ENCODE measurements at regions not wholly inside any gene's neighbourhood (a gene's known extent, or its start where the extent isn't known, plus 50 kb on each side); places are given as distances from the start of the nearest gene placed in this dataset.
A peak's percentile ranks its signal among the peaks of the same experiment; 100 is the strongest.

DNA sequence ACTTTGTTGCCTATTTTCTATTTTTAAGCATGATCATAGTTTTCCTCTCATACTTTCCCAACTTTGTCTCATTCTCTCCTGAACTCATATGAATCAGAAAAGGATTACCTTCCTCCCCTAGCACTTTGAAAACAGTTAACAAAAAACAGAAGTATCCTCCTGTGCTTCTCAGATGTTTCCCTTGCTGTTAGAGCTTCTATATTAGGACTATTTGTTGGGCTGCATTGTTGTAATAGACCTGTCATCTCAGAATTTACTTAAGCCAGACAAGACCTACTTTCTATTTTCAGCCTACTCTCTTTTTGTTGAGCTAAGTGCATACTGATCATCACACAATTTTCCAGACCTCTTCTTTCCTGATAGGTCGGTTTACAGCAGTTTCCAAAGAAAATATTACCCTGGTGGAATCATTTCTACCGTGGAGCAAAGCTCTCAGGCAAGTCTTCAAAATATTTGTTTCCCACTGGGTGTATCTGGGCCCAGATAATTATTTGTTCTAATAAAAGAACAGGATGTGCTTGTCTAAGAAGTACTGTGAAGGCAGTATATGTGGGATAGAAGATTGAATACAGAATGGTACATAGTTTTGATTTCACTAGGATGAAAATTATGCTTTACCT, 411.9 kb upstream of the KLF6 start:
- no peaks in the 10 kb centered on the region for H3K9me3 ChIP-seq
- peak overlapping the region; percentile 65 to 83 (median 70) for H3K27ac ChIP-seq
- TF ChIP-seq EP300 (IDR thresholded peaks at IDR 0.05) (peak in 3 of 4 donors; percentile 59 to 87 (median 75)), POLR2AphosphoS5 (IDR thresholded peaks at IDR 0.05) (peak; percentile 75 to 87 (median 84)), POLR2A (IDR thresholded peaks at IDR 0.05) (no peak)
- TF ChIP-seq, protein P1, sequence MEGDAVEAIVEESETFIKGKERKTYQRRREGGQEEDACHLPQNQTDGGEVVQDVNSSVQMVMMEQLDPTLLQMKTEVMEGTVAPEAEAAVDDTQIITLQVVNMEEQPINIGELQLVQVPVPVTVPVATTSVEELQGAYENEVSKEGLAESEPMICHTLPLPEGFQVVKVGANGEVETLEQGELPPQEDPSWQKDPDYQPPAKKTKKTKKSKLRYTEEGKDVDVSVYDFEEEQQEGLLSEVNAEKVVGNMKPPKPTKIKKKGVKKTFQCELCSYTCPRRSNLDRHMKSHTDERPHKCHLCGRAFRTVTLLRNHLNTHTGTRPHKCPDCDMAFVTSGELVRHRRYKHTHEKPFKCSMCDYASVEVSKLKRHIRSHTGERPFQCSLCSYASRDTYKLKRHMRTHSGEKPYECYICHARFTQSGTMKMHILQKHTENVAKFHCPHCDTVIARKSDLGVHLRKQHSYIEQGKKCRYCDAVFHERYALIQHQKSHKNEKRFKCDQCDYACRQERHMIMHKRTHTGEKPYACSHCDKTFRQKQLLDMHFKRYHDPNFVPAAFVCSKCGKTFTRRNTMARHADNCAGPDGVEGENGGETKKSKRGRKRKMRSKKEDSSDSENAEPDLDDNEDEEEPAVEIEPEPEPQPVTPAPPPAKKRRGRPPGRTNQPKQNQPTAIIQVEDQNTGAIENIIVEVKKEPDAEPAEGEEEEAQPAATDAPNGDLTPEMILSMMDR (IDR thresholded peaks at IDR 0.05), result no peak
- intact Hi-C loops (cut with DNase I), result loop anchor here (5.0 kb wide), 2 partner anchors 410 to 465 kb away; partner anchors contain the start of gene KLF6
- H3K27me3 ChIP-seq, result no peaks in the 10 kb centered on the region
- no peaks in the 10 kb centered on the region for H3K36me3 ChIP-seq
- 18 to 50% methylated on average over 2 of the region's 2 CpGs for WGBS, 2 donors
- H3K4me3 ChIP-seq, result no peak overlapping the region
- DNase-seq, result no peak
- H3K4me1 ChIP-seq, result peaks cover 0 to 33% (median 26%) of the 10 kb centered on the region in 4 donors

DNA sequence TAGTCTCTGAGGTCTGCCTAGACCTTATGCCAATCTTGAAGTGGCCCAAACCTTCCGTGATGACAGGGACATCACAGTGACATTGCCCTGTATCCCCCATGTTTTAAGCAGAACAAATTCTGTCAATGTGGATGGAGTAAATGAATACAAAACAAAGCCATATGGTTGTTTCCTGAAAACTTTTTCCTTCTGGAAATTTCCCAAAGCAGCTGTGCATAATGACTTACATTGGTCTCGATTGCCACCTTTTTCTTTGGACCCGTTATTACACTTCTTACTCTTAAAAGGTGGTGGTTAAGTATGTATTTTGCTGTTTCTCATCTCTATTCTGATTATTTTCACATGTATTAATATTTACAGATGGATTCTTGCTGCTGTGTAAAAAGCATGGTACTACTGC, 411.2 kb upstream of the KLF6 start:
- no peak for DNase-seq
- Histone ChIP-seq H3K36me3 (no peaks in the 10 kb centered on the region), H3K4me3 (no peak overlapping the region), H3K27ac (peak overlapping the region; percentile 65 to 83 (median 70)), H3K4me1 (peaks cover 0 to 33% (median 26%) of the 10 kb centered on the region in 4 donors), H3K9me3 (no peaks in the 10 kb centered on the region), H3K27me3 (no peaks in the 10 kb centered on the region)
- intact Hi-C loops (cut with DNase I), result loop anchor here (5.0 kb wide), 2 partner anchors 409 to 466 kb away; partner anchors contain the start of gene KLF6
- 90 to 96% methylated on average over 3 of the region's 3 CpGs for WGBS, 2 donors
- TF ChIP-seq, protein P1 (IDR thresholded peaks at IDR 0.05), result no peak
- TF ChIP-seq EP300 (IDR thresholded peaks at IDR 0.05), result no peak
- TF ChIP-seq POLR2A (IDR thresholded peaks at IDR 0.05), result no peak
- no peak for TF ChIP-seq POLR2AphosphoS5 (IDR thresholded peaks at IDR 0.05)

DNA sequence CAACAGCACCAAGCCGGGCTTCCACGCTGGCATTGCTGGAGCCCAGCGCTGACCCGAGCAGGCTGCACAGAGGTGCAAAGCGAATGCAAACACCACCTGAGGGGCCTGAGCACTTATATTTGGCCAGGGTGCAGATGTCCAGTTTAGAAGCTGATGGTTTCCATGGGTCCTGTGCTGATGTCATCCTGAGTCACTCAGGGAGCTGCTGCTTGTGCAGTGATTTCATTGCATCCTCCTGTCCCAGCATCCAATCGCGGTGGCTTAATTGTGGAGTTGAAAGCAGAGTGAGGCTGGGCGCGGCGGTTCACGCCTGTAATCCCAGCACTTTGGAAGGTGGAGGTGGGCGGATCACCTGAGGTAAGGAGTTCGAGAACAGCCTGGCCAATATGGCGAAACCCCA, 410.2 kb upstream of the KLF6 start:
- DNase-seq, result no peak
- Histone ChIP-seq H3K4me1 (peaks cover 0 to 33% (median 26%) of the 10 kb centered on the region in 4 donors), H3K36me3 (no peaks in the 10 kb centered on the region), H3K27me3 (no peaks in the 10 kb centered on the region), H3K4me3 (no peak overlapping the region), H3K27ac (peak overlapping the region in 2 of 4 donors; percentile 74 to 83), H3K9me3 (no peaks in the 10 kb centered on the region)
- TF ChIP-seq, protein P1 (IDR thresholded peaks at IDR 0.05), result no peak
- no peak for TF ChIP-seq EP300 (IDR thresholded peaks at IDR 0.05)
- intact Hi-C loops (cut with DNase I), result loop anchor here (5.0 kb wide), 2 partner anchors 408 to 467 kb away; partner anchors contain the start of gene KLF6
- 96 to 97% methylated on average over 14 of the region's 14 CpGs for WGBS, 2 donors

DNA sequence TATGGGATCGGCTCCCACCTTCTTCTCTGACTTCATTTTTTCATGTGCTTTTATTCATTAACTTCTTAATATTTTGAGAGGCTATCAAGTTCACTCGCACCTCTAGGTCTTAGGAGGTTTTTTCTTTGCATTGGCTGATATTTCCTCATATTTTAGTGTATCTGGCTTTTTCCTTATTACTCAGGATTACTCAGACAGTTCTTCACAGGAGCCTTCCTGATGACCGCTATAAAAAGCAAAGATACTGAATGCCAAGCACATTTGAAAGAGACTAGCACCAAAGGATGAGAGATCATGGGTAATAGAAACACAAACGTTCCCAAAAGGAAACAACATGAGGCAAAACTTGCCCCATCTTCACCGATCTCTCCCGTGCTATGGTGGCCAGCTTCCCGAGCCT, 409.2 kb upstream of the KLF6 start:
- 84 to 92% methylated on average over 7 of the region's 7 CpGs for WGBS, 2 donors
- Histone ChIP-seq H3K4me1 (peaks cover 0 to 27% (median 22%) of the 10 kb centered on the region in 4 donors), H3K27ac (no peak overlapping the region), H3K27me3 (no peaks in the 10 kb centered on the region), H3K9me3 (no peaks in the 10 kb centered on the region), H3K4me3 (no peak overlapping the region), H3K36me3 (no peaks in the 10 kb centered on the region)
- TF ChIP-seq POLR2A (IDR thresholded peaks at IDR 0.05) (no peak), POLR2AphosphoS5 (IDR thresholded peaks at IDR 0.05) (no peak)
- intact Hi-C loops (cut with DNase I), result no loop called here
- DNase-seq, result no peak

DNA sequence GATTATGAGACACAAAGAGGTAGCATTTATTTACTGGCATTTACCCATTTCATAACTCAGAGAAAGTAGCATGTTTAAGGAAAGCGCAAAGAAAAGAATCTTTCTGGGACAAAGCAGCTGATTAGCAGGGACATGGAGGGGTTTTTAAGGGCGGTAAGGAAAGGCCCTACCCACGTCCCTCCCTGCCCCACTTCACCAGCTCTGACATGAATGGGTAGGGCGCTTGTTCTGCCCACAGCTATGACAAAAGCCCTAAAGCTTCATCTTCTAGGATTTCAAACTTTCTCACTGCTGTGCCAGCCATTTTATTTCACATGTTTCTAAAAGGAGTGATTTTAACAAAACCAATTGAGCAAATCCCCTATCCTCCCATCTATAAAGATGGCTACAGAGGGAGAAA, 406.9 kb upstream of the KLF6 start:
- DNase-seq, result no peak
- 88 to 96% methylated on average over 4 of the region's 4 CpGs for WGBS, 2 donors
- intact Hi-C loops (cut with DNase I), result no loop called here
- no peaks in the 10 kb centered on the region for H3K36me3 ChIP-seq
- H3K4me3 ChIP-seq, result no peak overlapping the region
- no peak for TF ChIP-seq POLR2A (IDR thresholded peaks at IDR 0.05)
- TF ChIP-seq EP300 (IDR thresholded peaks at IDR 0.05), result no peak
- TF ChIP-seq, protein P1 (IDR thresholded peaks at IDR 0.05), result no peak
- TF ChIP-seq POLR2AphosphoS5 (IDR thresholded peaks at IDR 0.05), result no peak
- H3K27me3 ChIP-seq, result no peaks in the 10 kb centered on the region
- no peaks in the 10 kb centered on the region for H3K9me3 ChIP-seq
- no peak overlapping the region for H3K27ac ChIP-seq
- peaks cover 0 to 10% (median 9%) of the 10 kb centered on the region in 4 donors for H3K4me1 ChIP-seq

Data from sigmoid colon (tissue), 6 donors.